Glutamatergic neuron (in vitro differentiated cells): ENCODE measurements at regions not wholly inside any gene's neighbourhood (a gene's known extent, or its start where the extent isn't known, plus 50 kb on each side); places are given as distances from the start of the nearest gene placed in this dataset.
"Not testable (repeated sequence)": the region's sequence is repeated elsewhere in the genome, so short reads cannot be mapped to it uniquely, and the experiment has no call there.

Experiments used
- DNase-seq: peaks from one replicate; pipeline ENCODE4 v3.0.0; 2022
- H3K27ac Mint-ChIP-seq: one replicate; pipeline ENCODE4 v1.8.0; 2020; ENCODE audit warnings: mild to moderate bottlenecking, mixed read lengths, inconsistent platforms; ENCODE audit not compliant: unreplicated experiment
- H3K27me3 Mint-ChIP-seq: one replicate; pipeline ENCODE4 v1.8.0; 2020; ENCODE audit warnings: mild to moderate bottlenecking, moderate library complexity, mixed read lengths, inconsistent platforms; ENCODE audit not compliant: unreplicated experiment
- H3K36me3 Mint-ChIP-seq: one replicate; pipeline ENCODE4 v1.8.0; 2020; ENCODE audit warnings: mild to moderate bottlenecking, mixed read lengths, inconsistent platforms; ENCODE audit not compliant: unreplicated experiment
- H3K4me1 Mint-ChIP-seq: one replicate; pipeline ENCODE4 v1.8.0; 2020; ENCODE audit warnings: mild to moderate bottlenecking, low read depth, mixed read lengths, inconsistent platforms; ENCODE audit not compliant: unreplicated experiment
- H3K4me3 Mint-ChIP-seq: one replicate; pipeline ENCODE4 v1.8.0; 2020; ENCODE audit warnings: mild to moderate bottlenecking, mixed read lengths, inconsistent platforms; ENCODE audit not compliant: unreplicated experiment
- H3K9me3 Mint-ChIP-seq: one replicate; pipeline ENCODE4 v1.8.0; 2020; ENCODE audit warnings: mild to moderate bottlenecking, moderate library complexity, mixed read lengths, inconsistent platforms; ENCODE audit not compliant: unreplicated experiment
- TF ChIP-seq, protein P1 (sequence below): fragments of 200-600 bp; sonication (generic); IDR thresholded peaks from one replicate; pipeline ENCODE4 v1.5.0; 2021; ENCODE audit not compliant: partially characterized antibody, unreplicated experiment

DNA sequence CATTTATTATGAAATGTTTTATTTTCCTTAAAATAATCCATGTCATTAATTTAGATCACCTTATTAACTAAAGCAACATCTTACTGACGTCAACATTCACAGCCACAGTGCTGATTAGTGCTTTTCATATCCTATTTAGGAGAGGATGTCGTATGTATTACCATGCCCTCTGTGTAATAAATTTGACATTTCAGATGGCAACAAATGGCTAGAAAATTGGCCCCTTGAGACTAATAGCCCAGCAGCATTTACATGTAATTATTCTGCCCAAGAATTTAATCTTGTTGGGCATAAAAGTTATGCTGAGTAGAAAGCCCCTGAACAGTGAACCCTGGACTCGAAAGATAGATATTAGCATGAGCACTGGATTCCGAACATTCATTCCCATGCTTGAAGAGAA, 391.2 kb downstream of the PRELID2 start:
- Mint-ChIP-seq H3K9me3 (no peaks in the 10 kb centered on the region), H3K36me3 (no peaks in the 10 kb centered on the region), H3K27ac (no peak overlapping the region), H3K4me1 (no peaks in the 10 kb centered on the region), H3K4me3 (no peak overlapping the region), H3K27me3 (no peaks in the 10 kb centered on the region)
- TF ChIP-seq, protein P1, sequence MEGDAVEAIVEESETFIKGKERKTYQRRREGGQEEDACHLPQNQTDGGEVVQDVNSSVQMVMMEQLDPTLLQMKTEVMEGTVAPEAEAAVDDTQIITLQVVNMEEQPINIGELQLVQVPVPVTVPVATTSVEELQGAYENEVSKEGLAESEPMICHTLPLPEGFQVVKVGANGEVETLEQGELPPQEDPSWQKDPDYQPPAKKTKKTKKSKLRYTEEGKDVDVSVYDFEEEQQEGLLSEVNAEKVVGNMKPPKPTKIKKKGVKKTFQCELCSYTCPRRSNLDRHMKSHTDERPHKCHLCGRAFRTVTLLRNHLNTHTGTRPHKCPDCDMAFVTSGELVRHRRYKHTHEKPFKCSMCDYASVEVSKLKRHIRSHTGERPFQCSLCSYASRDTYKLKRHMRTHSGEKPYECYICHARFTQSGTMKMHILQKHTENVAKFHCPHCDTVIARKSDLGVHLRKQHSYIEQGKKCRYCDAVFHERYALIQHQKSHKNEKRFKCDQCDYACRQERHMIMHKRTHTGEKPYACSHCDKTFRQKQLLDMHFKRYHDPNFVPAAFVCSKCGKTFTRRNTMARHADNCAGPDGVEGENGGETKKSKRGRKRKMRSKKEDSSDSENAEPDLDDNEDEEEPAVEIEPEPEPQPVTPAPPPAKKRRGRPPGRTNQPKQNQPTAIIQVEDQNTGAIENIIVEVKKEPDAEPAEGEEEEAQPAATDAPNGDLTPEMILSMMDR, result no peak
- no peak for DNase-seq

DNA sequence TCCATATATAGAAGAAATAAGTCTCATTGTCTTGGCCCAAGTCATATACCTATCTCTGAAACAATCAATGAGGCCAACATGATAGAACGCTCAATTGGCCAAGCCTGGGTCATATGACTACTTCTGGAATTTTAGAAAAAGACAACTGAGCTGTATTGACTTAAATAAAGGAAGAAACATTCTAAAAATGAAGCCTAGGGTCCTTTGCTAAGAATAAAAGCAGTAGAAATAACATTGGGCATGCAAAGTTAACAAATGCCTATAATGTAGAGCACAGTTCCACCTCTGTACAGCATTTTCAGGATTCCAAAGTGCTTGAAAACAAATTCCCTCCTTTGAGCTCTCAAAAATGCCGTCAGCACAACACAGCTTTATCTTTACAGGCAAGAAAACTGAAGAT, 391.8 kb downstream of the PRELID2 start:
- no peak overlapping the region for H3K27ac Mint-ChIP-seq
- no peaks in the 10 kb centered on the region for H3K4me1 Mint-ChIP-seq
- TF ChIP-seq, protein P1, result no peak
- no peaks in the 10 kb centered on the region for H3K36me3 Mint-ChIP-seq
- H3K27me3 Mint-ChIP-seq, result no peaks in the 10 kb centered on the region
- no peaks in the 10 kb centered on the region for H3K9me3 Mint-ChIP-seq
- H3K4me3 Mint-ChIP-seq, result no peak overlapping the region
- DNase-seq, result no peak

DNA sequence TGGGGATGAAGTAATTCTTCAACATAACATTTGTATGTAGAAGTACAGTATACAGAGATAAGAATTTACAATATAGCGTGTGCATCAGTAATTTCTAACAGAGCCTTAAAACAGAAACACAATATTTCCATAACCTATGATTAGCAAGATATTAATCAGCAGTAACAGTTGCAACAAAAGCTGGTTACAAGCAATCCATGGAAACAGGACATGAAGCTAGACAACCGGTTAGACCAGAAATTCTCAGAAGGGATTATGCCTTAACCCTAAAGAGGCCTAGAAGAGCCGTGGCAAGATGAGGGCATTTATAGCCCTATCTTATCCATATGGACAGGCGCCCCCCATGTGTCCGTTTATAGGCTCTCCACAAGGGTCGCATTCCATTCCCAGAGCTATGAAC, 392.5 kb downstream of the PRELID2 start:
- H3K9me3 Mint-ChIP-seq, H3K36me3 Mint-ChIP-seq, H3K27ac Mint-ChIP-seq, DNase-seq, H3K4me3 Mint-ChIP-seq, H3K4me1 Mint-ChIP-seq, H3K27me3 Mint-ChIP-seq: not testable (repeated sequence)

DNA sequence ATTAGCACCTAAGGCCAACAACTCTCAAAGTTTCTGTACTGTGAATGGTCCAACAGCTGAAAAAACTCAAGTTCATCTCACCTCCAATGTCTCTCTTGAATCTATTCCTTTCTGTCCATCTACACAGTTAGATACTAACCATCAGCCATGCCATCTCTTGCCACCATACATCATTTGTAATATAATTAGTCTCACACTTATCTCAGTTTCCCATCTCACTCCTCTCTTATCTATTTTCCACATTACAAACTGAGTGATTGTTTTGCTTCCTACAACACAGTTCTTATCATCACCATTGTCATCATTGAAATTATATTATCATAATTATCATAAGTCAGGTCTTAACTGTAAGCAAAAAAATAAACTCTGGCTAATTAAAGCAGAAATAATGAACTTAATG, 393.9 kb downstream of the PRELID2 start:
- Mint-ChIP-seq H3K36me3 (no peaks in the 10 kb centered on the region), H3K9me3 (no peaks in the 10 kb centered on the region), H3K27me3 (no peaks in the 10 kb centered on the region), H3K27ac (no peak overlapping the region), H3K4me1 (no peaks in the 10 kb centered on the region), H3K4me3 (no peak overlapping the region)
- TF ChIP-seq, protein P1, result no peak
- DNase-seq, result no peak

DNA sequence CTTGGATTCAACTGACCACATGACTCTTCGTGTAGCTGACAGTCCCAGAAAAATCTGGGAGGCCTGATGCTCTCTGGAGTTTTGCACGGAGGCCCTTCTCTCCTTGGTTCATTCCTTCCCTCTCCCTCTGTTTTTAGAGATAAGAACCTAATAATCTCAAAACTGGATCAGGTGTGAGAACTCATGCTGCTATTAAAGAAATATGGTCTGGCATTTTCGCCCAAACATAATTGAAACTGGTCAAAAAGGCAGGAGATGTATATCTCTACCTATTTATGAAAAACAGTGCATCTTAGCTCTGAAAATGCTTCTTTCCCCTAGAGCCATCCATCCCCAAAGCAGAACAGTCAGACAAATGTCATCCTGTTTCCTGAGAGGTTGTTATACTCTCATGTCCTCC, 397.5 kb downstream of the PRELID2 start:
- TF ChIP-seq, protein P1, result no peak
- Mint-ChIP-seq H3K36me3 (no peaks in the 10 kb centered on the region), H3K4me1 (no peaks in the 10 kb centered on the region), H3K4me3 (no peak overlapping the region), H3K27me3 (no peaks in the 10 kb centered on the region), H3K9me3 (peaks cover 3% of the 10 kb centered on the region), H3K27ac (no peak overlapping the region)
- DNase-seq, result no peak

DNA sequence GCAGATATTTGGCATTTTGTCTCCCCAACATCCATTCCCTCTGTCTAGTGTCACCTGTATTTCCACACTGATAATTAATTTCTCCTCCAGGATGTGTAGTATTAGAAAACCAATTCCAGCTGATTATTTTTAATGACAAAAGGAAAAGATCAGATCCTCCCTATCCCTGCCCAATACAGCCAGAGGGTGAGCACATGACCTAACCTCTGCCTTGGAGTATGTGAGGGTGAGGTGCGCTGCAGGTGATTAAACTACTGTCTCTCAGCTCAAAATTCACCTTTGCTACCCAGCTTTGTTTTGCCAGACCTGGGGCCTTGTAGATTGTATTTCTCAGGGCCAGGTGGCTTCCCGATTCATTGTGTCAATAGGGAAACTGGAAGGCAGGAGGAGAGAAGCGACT, 402.1 kb downstream of the PRELID2 start:
- no peaks in the 10 kb centered on the region for H3K36me3 Mint-ChIP-seq
- no peak overlapping the region for H3K27ac Mint-ChIP-seq
- H3K27me3 Mint-ChIP-seq, result peaks cover 2% of the 10 kb centered on the region
- no peak for DNase-seq
- no peak overlapping the region for H3K4me3 Mint-ChIP-seq
- TF ChIP-seq, protein P1, result no peak
- H3K4me1 Mint-ChIP-seq, result no peaks in the 10 kb centered on the region
- peaks cover 3% of the 10 kb centered on the region for H3K9me3 Mint-ChIP-seq
